ENCODE measurements at regions not wholly inside any gene's neighbourhood (a gene's known extent, or its start where the extent isn't known, plus 50 kb on each side); places are given as distances from the start of the nearest gene placed in this dataset.

- TF ChIP-seq ZNF512 (CRISPR knock-in tag; IDR thresholded peaks at IDR 0.05; ENCODE audit: borderline replicate concordance) (no peak), JAZF1 (CRISPR knock-in tag; IDR thresholded peaks at IDR 0.05) (no peak), TP53 (CRISPR knock-in tag; IDR thresholded peaks at IDR 0.05) (no peak), CBFB (CRISPR knock-in tag; IDR thresholded peaks at IDR 0.05; ENCODE audit: low read depth) (no peak), MAX (CRISPR knock-in tag; IDR thresholded peaks at IDR 0.05) (no peak), ZBTB43 (CRISPR knock-in tag; IDR thresholded peaks at IDR 0.05) (no peak), PREB (CRISPR knock-in tag; IDR thresholded peaks at IDR 0.05; ENCODE audit: borderline replicate concordance) (no peak), HMGA2 (CRISPR knock-in tag; IDR thresholded peaks at IDR 0.05) (no peak), ESRRA (CRISPR knock-in tag; IDR thresholded peaks at IDR 0.05; ENCODE audit: borderline replicate concordance) (no peak)
Measured at GRCh38 chr3:176463610-176464009, 733.7 kb downstream of the TBL1XR1 start (continued).

GRCh38 chr3:176447369-176447768, 749.9 kb downstream of the TBL1XR1 start:
- no peaks in the 10 kb centered on the region for H3K4me1 Mint-ChIP-seq
- ATAC-seq: no peak
- DNase-seq (ENCODE audit: low spot score): no peak
- H3K4me3 Mint-ChIP-seq: no peak overlapping the region
- no peaks in the 10 kb centered on the region for H3K27me3 Mint-ChIP-seq (ENCODE audit: low read depth)
- POLR2A ChIA-PET: no interaction called here
- H3K9me3 Mint-ChIP-seq: peaks cover 27% of the 10 kb centered on the region
- no peak overlapping the region for H3K27ac Mint-ChIP-seq
- TF ChIP-seq PRRX2 (CRISPR knock-in tag; IDR thresholded peaks at IDR 0.05): no peak
- TF ChIP-seq PRDM15 (CRISPR knock-in tag; IDR thresholded peaks at IDR 0.05): no peak
- TF ChIP-seq MYBL2 (CRISPR knock-in tag; IDR thresholded peaks at IDR 0.05): no peak
- TF ChIP-seq JAZF1 (CRISPR knock-in tag; IDR thresholded peaks at IDR 0.05): no peak
- TF ChIP-seq ELF4 (CRISPR knock-in tag; IDR thresholded peaks at IDR 0.05; ENCODE audit: low read depth): no peak
- TF ChIP-seq ZNF232 (CRISPR knock-in tag; IDR thresholded peaks at IDR 0.05): no peak
- no peak for TF ChIP-seq E2F1 (CRISPR knock-in tag; IDR thresholded peaks at IDR 0.05)
- no peak for TF ChIP-seq CREB1 (CRISPR knock-in tag; IDR thresholded peaks at IDR 0.05)
- TF ChIP-seq STAT6 (CRISPR knock-in tag; conservative IDR thresholded peaks at IDR 0.05; ENCODE audit: low read depth): no peak
- peaks cover 3% of the 10 kb centered on the region for H3K36me3 Mint-ChIP-seq
- CTCF ChIA-PET: no interaction called here

Measured in WTC11 (cell line).